HG03175 (cell line): ENCODE measurements at regions not wholly inside any gene's neighbourhood (a gene's known extent, or its start where the extent isn't known, plus 50 kb on each side); places are given as distances from the start of the nearest gene placed in this dataset.
"Not testable (repeated sequence)": the region's sequence is repeated elsewhere in the genome, so short reads cannot be mapped to it uniquely, and the experiment has no call there.

Experiments
- ATAC-seq: cut with Tn5 transposase; IDR thresholded peaks from one replicate; pipeline ENCODE4 v1.9.1; 2021; ENCODE audit warnings: mild to moderate bottlenecking, moderate library complexity; ENCODE audit not compliant: unreplicated experiment

DNA sequence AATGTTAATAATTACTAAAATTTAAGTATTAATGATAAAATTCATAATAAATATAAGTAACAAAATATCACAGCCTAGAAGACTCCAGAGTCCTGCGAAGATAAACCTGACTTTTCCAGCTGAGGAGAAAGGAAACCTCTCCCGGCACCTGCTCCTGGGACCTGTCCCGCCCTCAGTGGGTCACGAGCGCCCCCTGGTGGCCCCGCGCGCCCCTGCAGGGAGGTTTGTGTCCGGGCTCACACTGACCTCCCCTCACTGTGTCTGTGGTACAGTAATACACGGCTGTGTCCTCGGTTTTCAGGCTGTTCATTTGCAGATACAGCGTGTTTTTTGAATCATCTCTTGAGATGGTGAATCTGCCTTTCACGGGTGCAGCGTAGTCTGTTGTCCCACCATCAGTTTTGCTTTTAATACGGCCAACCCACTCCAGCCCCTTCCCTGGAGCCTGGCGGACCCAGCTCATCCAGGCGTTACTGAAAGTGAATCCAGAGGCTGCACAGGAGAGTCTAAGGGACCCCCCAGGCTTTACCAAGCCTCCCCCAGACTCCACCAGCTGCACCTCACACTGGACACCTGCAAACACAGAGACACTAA is 627.1 kb downstream of the TMEM121 start:
- not testable (repeated sequence) for ATAC-seq

DNA sequence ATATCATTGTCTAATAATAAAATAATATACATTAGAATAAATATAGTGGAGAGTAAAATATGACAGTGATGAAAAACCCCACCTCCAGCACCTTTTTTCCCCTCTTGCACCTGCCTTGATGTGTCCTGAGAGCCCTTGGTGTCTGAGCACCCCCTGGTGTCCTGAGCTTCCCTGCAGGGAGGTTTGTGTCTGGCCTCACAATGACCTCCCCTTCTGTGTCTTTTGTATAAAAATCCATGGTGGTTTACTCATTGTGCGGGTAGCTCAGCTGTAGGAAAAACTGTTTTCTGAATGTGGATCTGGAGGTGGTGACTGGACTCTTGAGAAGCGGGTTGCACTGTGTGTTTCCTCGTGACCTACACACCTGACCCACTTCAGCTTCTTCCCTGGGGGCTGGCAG is 636.9 kb downstream of the TMEM121 start:
- ATAC-seq, result no peak

DNA sequence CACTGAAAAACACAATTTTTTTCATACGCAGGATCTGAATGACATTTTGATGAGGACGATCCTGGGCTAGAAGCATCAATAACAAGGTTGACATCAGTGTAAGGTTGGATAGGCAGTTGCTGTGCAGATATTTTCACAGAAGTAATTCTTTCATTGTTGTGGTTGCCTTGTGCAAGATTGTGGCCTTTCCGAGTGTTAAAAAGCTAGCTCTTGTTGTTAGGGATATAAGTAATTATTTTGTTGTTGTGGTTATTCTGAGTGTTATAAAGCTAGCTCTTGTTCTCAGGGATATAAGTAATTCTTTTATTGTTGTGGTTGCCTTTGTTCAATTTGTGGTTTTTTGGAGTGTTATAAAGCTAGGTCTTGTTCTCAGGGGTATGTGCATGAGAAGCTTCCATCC is 637.4 kb downstream of the TMEM121 start:
- not testable (repeated sequence) for ATAC-seq

DNA sequence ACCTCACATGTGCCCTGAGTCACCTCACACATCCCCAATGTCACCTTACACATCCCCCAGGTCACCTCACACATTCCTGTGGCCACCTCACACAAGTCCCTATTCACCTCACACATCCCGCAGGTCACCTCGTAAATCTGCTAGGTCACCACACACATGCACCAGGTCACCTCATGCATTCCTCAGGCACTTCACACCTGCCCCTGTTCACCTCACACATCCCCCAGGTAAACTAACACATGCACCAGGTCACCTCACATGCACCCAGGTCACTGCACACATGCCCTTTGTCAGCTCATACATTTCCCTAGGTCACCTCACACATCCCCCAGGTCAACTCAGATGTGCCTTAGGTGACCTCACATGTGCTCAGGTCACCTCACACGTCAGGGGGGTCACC is 639.8 kb downstream of the TMEM121 start:
- ATAC-seq, result no peak

GRCh38 chr14:106166650-106167204 is 640.3 kb downstream of the TMEM121 start:
- ATAC-seq, result no peak

DNA sequence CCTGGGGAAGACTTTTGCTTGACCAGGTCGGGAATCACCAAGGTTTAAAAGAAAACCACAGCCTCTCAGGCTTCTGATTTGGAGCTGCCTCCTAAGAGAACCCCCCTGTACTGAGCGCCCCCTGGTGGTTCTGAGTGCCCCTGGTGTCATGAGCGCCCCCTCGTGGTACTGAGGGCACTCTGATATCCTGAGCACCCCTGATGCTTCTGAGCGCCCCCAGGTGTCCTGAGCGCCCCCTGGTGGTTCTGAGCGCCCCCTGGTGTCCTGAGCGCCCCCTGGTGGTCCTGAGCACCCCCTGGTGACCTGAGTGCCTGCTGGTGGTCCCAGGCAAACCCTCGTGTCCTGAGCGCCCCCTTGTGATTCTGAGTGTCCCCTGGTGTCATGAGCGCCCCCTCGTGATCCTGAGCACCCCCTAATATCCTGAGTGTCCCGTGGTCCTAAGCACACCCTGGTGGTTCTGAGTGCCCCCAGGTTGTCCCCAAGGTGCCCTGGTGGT is 643.8 kb downstream of the TMEM121 start:
- not testable (repeated sequence) for ATAC-seq

GRCh38 chr14:106174206-106174605 is 647.8 kb downstream of the TMEM121 start:
- no peak for ATAC-seq

GRCh38 chr14:106177266-106178246 is 651.2 kb downstream of the TMEM121 start:
- ATAC-seq, result not testable (repeated sequence)

GRCh38 chr14:106179761-106180160 is 653.4 kb downstream of the TMEM121 start:
- ATAC-seq, result no peak

GRCh38 chr14:106184771-106185170 is 658.4 kb downstream of the TMEM121 start:
- not testable (repeated sequence) for ATAC-seq

DNA sequence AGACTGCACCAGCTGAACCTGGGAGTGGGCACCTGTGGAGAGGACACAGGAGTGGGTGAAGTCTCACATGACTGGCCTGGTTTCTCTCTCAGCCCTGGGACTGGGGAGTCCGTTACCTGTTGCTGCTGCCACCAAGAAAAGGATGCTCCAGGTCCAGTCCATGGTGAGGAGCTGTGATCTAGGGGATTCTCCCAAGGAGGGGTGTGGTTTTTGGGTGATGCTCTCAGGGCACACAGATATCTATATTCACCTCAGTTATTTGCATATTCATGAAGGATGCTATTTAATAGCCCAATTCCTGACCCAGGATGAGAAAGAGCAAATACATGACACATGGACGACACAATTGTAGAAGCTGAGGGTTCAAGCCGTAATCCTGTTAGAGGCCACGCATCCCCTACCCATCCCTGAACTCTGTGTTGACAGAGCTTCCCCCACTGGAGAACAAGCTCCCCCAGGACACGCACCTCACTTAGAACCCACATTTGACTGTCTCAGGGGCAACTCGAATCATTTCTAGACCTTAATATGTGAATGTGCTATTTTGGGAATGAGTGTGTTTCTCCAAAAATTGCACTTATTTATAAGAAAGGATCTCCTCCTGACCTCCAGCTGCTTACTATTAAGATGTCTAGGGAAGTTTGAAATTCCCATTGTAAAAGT is 658.9 kb downstream of the TMEM121 start:
- not testable (repeated sequence) for ATAC-seq

DNA sequence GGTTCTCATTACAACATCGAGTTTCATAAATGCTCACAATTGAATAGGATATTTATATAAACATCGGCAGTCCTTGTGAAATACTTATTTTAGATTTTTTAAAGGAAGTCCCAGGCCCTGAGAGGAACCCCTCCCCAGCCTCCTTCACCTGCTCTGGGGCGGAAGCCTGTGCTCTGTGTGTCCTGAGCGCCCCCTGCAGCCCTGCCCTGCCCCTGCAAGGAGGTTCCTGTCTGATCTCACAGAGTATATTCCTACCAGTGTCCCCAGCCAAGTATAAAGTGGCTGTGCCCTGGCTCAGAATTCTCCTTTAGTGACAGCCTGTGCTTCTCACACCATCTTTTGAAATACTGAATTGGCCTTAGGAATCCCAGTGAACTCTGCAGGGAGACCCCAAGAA is 659.5 kb downstream of the TMEM121 start:
- no peak for ATAC-seq

DNA sequence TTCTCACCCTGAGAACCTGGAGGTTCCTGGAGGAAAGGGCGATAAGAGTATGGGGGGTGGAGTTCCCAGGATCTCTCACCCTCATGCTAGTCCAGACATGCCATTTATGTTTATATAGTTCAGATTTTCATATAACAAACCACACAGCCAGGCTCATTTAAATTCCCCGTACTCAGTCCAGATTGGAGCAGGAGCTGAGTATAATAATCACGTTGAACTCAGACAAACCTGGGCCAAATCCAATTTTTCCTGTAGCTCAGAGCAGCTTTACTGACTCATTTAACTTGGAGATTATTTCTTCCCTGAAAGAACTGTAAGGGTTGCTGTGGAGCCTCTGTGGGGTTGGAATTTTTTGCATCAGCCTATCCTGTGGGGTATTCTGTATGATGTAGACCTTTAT is 660.8 kb downstream of the TMEM121 start:
- ATAC-seq, result no peak

GRCh38 chr14:106192701-106193100 is 666.3 kb downstream of the TMEM121 start:
- ATAC-seq, result not testable (repeated sequence)

DNA sequence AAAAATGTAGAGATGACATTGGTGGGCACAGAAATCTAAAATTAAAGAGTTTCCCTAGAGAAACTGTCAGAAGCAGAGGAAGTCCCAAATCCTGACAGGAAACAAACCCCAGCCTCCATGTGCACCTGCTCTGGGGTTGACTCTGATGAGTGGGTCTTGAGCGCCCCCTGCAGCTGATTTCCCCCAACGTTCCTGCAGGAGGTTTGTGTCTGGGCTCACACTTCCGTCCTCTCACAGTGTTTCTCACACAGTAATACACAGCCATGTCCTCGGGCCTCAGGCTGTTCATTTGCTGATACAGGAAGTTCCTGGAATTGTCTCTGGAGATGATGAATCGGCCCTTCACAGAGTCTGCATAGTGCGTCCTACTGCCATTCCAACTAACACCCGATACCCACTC is 670.1 kb downstream of the TMEM121 start:
- ATAC-seq, result not testable (repeated sequence)

GRCh38 chr14:106197264-106197663 is 670.9 kb downstream of the TMEM121 start:
- not testable (repeated sequence) for ATAC-seq

- ATAC-seq, result no peak
These were observed 672.7 kb downstream of the TMEM121 start for GRCh38 chr14:106199097-106199496.

DNA sequence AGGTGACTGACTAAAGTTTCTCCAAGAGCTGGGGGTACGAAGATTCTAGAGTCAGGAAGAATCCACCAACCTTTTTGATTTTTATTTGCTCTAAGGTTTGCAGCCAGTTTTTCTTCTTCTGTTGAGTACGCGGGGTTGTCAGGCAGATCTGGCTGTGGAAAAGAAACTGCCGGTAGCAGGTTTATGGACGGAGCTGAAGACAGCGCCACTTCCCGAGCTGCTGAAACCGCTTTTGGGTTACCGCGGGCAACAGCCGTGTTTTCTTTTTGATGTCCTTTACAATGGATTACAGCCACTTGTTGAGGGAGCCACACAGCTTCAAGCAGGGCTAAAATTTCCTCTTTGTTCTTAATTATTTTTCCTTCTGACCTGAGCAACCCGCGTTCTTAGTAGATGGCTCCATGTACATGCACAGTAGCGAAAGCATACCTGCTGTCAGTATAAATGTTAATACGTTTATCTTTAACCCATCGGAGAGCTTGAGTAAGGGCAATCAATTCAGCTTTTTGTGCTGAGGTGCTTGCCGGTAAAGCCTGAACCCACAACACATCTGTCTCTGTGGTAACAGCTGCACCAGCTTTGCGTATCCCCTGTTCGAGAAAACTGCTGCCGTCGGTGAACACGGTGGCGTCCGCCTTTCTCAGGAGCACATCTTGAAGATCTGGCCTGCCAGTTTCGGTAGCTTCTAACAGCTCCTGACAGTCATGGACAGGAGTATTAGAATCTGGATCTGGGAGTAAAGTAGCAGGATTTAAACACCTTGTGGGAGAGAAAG is 674.3 kb downstream of the TMEM121 start:
- no peak for ATAC-seq

DNA sequence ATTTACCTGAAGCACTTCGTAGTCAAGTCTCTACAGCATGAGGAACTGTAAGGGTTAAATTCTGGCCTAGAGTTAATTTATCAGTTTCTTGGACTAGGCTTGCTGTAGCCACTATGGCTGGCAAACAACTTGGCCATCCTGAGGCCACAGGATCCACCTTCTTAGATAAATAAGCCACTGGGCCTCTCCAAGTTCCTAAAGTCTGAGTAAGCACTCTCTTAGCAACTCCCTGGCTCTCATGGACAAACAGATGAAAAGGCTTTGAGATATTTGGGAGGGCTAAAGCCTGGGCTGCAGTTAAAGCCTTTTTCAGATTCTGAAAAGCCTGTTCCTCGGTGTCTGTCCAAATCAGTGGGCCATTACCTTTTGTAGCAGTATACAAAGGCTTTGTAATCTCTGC is 675.0 kb downstream of the TMEM121 start:
- ATAC-seq, result no peak

DNA sequence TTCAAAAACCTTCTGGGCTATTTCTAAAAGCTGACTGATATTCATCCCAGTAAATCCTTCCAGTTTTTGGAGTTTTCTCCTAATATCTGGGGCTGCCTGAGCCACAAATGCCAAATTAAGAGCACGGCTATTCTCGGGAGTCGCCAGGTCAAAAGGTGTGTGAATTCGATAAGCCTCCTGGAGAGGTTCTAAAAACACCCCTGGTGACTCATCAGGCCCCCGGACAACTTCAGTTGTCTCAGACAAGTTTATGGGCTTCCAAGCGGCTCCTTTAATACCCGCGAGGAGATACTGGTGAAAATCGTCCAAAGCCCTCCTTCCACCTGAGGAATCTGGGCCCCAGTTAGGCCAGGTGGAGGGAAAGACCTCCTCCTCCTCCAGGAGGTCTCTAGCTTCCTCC is 677.1 kb downstream of the TMEM121 start:
- ATAC-seq, result no peak
